Bronchial epithelial cell (primary cell): ENCODE measurements at regions not wholly inside any gene's neighbourhood (a gene's known extent, or its start where the extent isn't known, plus 50 kb on each side); places are given as distances from the start of the nearest gene placed in this dataset.

Experiments used
- DNase-seq: peaks from one replicate; pipeline ENCODE4 v3.0.0-alpha.2; 2010; ENCODE audit warnings: low read depth
- FAIRE-seq: peaks from 2 replicates; lab custom pipeline; 2011; peaks lifted over from hg19 to GRCh38; lab: Jason Lieb, UNC
- H3K27me3 ChIP-seq: 2 replicates; pipeline ENCODE4 v1.5.1; 2011; ENCODE audit warnings: low read length; ENCODE audit not compliant: control insufficient read depth, insufficient read depth
- H3K36me3 ChIP-seq: 2 replicates; pipeline ENCODE4 v1.5.1; 2011; ENCODE audit warnings: low read length; ENCODE audit not compliant: control insufficient read depth, insufficient read depth
- H3K4me3 ChIP-seq: 2 replicates; pipeline ENCODE4 v1.5.1; 2011; ENCODE audit warnings: mild to moderate bottlenecking, low read depth, low read length, control low read depth
- TF ChIP-seq, protein P1 (sequence below): IDR thresholded peaks from 2 replicates; pipeline ENCODE4 v1.5.1; 2011; ENCODE audit warnings: mild to moderate bottlenecking, moderate library complexity, low read length, control low read depth, inconsistent platforms; ENCODE audit not compliant: insufficient read depth, severe bottlenecking

- TF ChIP-seq, protein P1, sequence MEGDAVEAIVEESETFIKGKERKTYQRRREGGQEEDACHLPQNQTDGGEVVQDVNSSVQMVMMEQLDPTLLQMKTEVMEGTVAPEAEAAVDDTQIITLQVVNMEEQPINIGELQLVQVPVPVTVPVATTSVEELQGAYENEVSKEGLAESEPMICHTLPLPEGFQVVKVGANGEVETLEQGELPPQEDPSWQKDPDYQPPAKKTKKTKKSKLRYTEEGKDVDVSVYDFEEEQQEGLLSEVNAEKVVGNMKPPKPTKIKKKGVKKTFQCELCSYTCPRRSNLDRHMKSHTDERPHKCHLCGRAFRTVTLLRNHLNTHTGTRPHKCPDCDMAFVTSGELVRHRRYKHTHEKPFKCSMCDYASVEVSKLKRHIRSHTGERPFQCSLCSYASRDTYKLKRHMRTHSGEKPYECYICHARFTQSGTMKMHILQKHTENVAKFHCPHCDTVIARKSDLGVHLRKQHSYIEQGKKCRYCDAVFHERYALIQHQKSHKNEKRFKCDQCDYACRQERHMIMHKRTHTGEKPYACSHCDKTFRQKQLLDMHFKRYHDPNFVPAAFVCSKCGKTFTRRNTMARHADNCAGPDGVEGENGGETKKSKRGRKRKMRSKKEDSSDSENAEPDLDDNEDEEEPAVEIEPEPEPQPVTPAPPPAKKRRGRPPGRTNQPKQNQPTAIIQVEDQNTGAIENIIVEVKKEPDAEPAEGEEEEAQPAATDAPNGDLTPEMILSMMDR, result no peak
- H3K4me3 ChIP-seq, result no peak overlapping the region
- peaks cover 4% of the 10 kb centered on the region for H3K36me3 ChIP-seq
- no peaks in the 10 kb centered on the region for H3K27me3 ChIP-seq
- FAIRE-seq (no peak), DNase-seq (no peak)
Observed at GRCh38 chr17:68125111-68125870, 89.8 kb downstream of the KPNA2 start.

DNA sequence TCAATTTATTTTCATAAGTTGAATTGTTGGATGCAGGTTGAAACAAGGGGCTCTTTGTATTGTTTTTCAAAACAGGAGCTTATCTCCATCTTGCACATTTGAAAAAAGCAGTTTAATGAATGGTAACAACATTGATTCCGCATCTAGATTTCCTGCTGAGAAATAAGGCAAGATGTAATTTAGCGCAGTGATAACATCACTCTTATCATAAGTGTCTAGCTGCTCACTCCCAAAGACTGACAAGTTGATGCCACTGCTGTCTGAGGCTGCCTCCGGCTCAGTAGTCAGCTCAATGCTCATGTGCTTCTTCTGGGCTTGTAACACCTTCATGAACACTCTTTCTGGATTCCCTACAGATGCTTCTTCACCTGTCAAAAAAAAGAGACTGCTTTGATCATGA is 92.4 kb downstream of the KPNA2 start:
- H3K36me3 ChIP-seq, result peaks cover 3% of the 10 kb centered on the region
- H3K27me3 ChIP-seq, result no peaks in the 10 kb centered on the region
- no peak for DNase-seq
- no peak for FAIRE-seq
- H3K4me3 ChIP-seq, result no peak overlapping the region
- TF ChIP-seq, protein P1, result no peak

- H3K27me3 ChIP-seq, result no peaks in the 10 kb centered on the region
- FAIRE-seq, result no peak
- DNase-seq, result no peak
- H3K36me3 ChIP-seq, result peaks cover 3% of the 10 kb centered on the region
- TF ChIP-seq, protein P1, result no peak
- no peak overlapping the region for H3K4me3 ChIP-seq
Observed at GRCh38 chr17:68131456-68131855, 95.9 kb downstream of the KPNA2 start.

DNA sequence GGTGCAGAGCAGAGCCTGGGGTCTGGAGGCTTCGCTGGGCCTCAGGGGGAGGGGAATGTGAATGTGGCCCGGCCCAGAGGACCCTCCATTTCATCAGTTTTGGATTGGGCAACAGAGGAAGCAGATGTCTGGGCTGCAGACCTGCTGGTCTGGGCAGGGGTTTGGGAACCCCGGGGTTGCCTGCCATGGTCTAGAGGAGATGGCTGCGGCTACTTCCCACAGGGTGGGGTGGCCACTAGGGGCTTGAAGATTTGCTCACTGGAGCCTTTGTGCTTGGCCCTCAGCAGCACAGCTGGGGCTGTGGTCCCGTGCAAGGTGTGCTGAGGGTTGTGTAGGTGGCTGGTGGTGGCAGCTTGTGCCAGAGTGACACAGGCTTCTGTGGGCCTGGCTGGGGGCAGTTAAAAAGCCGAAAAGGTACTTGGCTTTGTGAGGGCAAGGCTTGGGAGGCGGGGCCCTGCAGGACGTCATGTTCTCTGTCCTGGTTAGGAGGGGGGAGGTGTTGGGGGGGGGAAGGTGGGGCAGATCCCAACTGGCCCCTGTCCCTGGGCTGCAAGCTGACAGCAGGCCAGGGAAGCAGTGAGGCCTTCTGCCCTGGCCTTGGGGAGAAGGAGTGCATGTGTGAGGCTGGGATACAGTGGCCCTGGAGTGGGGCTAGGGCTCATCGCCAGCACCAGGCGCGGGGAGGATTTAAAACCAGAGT is 98.0 kb downstream of the KPNA2 start:
- no peak for DNase-seq
- H3K36me3 ChIP-seq, result peaks cover 1% of the 10 kb centered on the region
- TF ChIP-seq, protein P1, result no peak
- no peaks in the 10 kb centered on the region for H3K27me3 ChIP-seq
- FAIRE-seq, result no peak
- H3K4me3 ChIP-seq, result no peak overlapping the region

DNA sequence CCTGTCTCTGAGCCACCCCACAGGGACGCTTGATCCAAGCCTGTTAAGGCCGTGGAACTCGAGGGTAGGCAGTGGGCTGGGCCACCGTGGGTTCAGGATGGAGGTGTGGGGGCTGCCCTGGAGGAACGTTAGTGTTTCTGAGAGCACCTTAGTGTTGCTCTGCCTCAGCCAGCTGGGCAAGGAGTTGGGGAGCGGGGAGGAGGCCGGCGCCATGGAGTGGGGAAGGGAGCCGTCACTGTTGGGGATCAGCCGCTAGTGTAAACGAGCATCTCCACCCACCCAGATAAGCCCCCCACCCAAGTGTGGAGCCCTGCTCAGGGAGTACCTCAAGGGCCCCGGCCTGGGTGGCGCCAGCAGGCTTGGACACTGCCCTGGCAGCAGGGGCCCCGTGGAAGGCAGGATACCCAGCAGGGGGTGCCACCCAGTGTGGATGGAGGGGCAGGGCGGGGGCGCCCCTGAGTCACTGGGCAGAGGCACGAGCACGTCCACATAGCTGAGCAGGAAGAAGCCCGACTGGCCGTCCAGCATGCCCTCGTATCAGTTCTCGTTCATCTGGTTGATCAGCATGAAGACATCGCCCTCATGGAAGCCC is 98.6 kb downstream of the KPNA2 start:
- DNase-seq, result no peak
- FAIRE-seq, result no peak
- Histone ChIP-seq H3K27me3 (no peaks in the 10 kb centered on the region), H3K36me3 (no peaks in the 10 kb centered on the region), H3K4me3 (no peak overlapping the region)
- TF ChIP-seq, protein P1, result no peak
